Vagina (tissue), 2 donors: ENCODE measurements at regions not wholly inside any gene's neighbourhood (a gene's known extent, or its start where the extent isn't known, plus 50 kb on each side); places are given as distances from the start of the nearest gene placed in this dataset.

ENCODE experiments used
- POLR2A ChIP-seq, 2 donors: fragments of 450-650 bp; IDR thresholded peaks; one replicate each; pipeline ENCODE4 v1.6.1; 2017; ENCODE audit warnings: antibody characterized with exemption in 2 of 2, mild to moderate bottlenecking in 2 of 2, moderate library complexity in 2 of 2
- TF ChIP-seq, protein P1 (sequence below), 3 experiments: fragments of 450-650 bp in 2 of 3; fragments of 200-600 bp in 1 of 3; sonication (generic) in 1 of 3; IDR thresholded peaks; one replicate each; pipeline ENCODE4 v1.5.1; 2017 to 2019; ENCODE audit warnings: antibody characterized with exemption in 3 of 3, mild to moderate bottlenecking in 2 of 3, moderate library complexity in 2 of 3

- no peak for TF ChIP-seq POLR2A (IDR thresholded peaks at IDR 0.05)
- TF ChIP-seq, protein P1, sequence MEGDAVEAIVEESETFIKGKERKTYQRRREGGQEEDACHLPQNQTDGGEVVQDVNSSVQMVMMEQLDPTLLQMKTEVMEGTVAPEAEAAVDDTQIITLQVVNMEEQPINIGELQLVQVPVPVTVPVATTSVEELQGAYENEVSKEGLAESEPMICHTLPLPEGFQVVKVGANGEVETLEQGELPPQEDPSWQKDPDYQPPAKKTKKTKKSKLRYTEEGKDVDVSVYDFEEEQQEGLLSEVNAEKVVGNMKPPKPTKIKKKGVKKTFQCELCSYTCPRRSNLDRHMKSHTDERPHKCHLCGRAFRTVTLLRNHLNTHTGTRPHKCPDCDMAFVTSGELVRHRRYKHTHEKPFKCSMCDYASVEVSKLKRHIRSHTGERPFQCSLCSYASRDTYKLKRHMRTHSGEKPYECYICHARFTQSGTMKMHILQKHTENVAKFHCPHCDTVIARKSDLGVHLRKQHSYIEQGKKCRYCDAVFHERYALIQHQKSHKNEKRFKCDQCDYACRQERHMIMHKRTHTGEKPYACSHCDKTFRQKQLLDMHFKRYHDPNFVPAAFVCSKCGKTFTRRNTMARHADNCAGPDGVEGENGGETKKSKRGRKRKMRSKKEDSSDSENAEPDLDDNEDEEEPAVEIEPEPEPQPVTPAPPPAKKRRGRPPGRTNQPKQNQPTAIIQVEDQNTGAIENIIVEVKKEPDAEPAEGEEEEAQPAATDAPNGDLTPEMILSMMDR (IDR thresholded peaks at IDR 0.05) = no peak
These were observed 445.2 kb downstream of the NAV3 start for GRCh38 chr12:78275886-78276285.
